Hematopoietic multipotent progenitor cell treated with erythropoietin and hydrocortisone succinate and interleukin-3 and kit ligand, for 17 days (in vitro differentiated cells): ENCODE measurements at regions not wholly inside any gene's neighbourhood (a gene's known extent, or its start where the extent isn't known, plus 50 kb on each side); places are given as distances from the start of the nearest gene placed in this dataset.

Source experiments
- DNase-seq: peaks from one replicate; pipeline ENCODE4 v3.0.0-alpha.2; 2015; ENCODE audit warnings: low spot score

GRCh38 chr13:39938596-39938995, 283.1 kb downstream of the COG6 start:
- DNase-seq = no peak

DNA sequence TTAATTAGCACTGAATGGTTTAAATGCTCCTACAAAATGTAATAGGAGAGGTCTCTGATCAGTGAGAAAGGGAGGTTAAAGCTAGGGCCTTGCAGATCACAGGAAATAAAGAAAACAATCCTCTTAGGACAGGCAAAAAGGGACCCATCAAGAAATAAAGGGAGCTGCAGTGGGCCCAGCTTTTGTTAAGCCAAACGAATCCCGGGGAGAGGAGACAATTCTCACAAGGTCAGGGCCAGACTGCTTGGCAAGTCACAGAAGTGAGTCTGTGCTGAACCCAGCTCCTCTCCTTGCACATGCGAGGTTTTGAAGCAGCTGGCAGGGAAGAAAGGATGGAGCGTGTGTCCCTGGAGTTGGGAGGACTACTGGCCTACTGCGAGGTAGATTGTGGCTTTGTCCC, 285.8 kb downstream of the COG6 start:
- DNase-seq = no peak

GRCh38 chr13:39941911-39942551, 286.6 kb downstream of the COG6 start:
- DNase-seq = no peak

GRCh38 chr13:39942552-39943273, 287.3 kb downstream of the COG6 start:
- DNase-seq = peak; percentile 40

GRCh38 chr13:39943711-39944110, 288.2 kb downstream of the COG6 start:
- DNase-seq = no peak

GRCh38 chr13:39945226-39945625, 289.8 kb downstream of the COG6 start:
- DNase-seq = no peak

DNA sequence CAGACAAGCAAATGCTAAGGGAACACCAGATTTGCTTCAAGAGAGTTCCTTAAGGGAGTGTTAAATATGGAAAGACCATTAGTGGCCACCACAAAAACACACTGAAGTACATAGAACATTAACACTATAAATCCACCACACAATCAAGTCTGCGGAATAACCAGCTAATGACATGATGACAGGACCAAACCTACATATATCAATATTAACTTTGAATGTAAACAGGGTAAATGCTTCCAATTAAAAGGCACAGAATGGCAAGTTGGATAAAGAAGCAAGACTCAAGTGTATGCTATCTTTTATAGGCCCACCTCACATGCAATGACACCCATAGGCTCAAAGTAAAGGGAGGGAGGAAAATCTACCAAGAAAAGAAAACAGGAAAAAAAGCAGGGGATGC, 291.3 kb downstream of the COG6 start:
- no peak for DNase-seq

DNA sequence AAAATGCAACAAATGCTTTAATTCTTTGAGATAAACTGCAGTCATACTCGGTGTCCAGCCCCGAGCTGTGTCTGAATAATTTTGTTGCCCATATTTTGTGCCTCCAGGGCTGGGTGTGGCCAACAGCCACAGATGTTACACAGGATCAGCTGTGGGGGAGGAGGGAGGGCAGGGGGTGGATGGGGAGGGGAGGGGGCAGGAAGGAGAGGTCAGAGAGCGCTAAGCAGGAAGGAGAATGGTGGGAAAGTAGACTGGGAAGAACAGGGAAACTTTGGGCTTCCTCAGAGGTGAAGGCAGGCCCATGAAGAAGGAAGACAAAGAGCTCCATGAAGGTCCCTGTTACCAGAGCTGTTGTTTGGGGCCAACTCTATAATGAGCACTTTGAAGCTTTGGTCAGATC, 295.8 kb downstream of the COG6 start:
- DNase-seq = no peak

- no peak for DNase-seq
Observed at GRCh38 chr13:39952249-39953233, 297.1 kb downstream of the COG6 start.

DNA sequence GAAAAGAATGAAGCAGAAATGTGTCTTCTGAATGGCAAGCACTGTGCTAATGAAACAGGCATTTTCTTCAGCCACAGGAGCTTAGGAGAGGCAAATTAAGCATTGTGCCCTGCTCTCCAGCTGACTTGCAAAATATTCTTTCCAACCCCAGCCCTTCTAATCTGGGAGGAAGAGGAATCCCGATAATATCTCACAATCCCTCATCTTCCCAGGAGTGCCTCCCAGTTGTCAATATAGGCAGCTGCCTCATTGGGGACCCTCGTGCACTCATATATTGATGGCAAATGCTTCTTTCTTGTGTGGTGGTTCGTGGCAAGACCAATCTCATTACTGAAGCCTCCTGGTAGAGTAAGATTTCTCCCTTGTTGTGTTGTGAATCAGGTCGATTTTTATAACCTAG, 299.0 kb downstream of the COG6 start:
- no peak for DNase-seq

GRCh38 chr13:39955560-39955959, 300.1 kb downstream of the COG6 start:
- no peak for DNase-seq

DNA sequence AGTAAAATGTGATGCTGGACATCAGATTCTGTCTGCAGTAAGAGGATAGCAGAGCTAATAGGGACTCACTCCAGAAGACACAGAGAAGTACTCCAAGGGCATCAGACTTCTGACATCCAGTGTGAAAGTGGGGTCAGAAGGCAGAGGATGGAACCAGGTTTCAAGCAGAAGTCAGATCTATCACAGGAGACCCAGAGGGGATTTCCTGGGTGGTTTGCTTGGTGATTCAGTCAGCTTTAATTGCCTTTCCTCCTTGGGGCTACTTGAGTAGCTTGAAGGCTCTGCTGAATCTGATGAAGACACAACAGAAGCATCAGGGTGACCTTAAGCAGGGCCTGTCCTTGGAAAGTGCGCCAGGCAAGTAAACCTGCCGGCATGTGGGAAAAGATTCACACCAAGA, 300.6 kb downstream of the COG6 start:
- no peak for DNase-seq

DNA sequence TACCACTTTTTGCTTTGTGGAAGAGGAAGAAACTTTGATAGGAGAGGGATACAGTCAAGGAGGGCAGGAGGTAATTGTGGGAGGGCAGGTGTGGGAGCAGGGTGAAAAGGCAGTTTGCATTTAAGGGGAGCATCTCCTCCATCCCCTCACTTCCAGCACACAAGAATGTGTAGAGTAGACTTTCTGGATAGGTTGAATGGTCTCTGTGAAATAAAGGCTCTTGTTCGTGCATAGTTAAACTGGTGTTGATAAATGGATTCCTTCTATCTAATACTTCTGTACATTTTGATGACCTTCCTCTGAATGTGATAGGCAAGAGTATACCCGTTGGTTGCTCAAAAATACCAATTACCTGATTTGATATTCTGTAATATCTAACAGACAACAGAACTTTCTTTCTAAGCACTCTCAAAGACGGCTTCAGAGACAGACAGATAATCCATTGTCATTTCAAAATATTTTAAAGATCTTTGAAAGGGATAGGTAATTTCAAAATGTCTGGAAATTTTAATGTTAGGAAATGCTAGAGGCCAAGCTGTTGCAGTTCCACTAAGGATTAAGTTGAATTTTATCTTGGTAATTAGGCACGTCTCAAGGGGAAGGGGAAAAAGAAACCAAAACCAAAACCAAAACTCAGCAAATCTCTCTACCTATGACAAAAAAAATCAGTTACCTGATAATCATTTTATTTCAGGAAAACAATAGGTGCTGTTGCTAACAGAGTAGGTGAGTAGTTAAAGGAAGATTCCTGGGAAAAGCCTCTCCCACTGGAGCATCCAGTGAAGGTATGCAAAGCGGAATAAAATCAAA, 302.6 kb downstream of the COG6 start:
- no peak for DNase-seq

DNA sequence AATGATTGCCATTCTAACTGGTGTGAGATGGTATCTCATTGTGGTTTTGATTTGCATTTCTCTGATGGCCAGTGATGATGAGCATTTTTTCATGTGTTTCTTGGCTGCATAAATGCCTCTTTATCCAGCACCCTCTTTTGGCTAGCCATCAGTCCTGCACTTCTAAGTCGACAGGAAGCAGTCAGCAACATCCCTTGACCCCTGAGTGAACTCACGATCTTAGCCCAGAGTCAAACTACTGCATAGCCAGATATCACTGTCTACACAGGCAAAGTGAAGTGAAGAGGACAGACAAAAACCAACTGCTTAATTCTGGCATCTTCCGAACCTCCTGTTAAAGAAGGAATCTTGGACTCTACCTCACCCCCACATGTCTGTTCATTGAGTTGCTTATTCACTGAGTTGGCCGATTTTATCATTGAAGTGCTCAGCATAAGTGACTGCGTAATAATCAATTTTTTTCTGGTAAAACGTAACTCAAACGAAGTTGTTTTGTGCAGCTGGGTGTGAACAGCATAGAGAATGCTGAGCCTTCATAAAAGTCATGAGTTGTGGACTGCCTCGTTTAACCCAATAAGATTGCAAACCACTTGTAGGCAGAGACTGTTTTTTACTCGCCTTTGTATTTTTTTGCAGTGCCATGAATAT, 304.2 kb downstream of the COG6 start:
- no peak for DNase-seq

DNA sequence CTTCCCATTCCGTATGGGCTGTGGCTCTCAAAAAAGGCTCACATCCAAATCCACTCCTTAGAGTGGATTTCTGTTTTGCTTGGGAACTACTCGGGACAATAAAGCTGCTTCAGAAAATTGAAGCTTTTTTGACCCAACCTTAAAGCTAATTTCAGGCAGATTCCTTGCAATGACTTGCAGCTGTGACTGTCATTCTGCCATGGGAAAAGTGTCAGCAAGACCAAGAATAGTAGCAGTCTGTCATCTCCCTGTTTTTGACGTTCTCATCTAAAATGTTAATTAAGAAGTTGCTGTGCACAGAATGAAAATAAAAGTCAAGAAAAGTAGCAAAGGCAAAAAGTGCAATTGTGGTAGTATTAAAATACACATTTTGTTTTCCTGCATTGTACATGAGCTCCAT, 304.7 kb downstream of the COG6 start:
- no peak for DNase-seq

DNA sequence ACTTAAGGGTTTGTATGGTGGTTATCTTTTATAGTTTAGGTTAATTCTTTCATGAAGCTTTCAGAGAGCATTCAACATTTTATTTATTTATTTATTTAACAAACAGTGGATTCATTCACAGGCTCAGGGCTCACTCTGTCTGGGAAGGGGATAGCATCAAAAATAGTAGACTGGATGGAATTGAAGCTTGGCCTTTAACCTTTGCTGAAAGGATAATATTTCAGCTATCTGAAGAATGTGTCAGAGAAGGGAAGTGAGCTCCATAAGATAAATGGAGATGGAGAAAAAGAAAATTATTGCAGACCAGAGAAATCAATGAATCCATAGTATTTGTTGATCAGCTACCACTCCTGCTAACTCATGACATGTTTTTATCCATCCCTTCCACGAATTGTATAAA, 305.6 kb downstream of the COG6 start:
- DNase-seq = no peak

- no peak for DNase-seq
Observed at GRCh38 chr13:39963612-39964011, 308.1 kb downstream of the COG6 start.

GRCh38 chr13:39965309-39965708, 309.8 kb downstream of the COG6 start:
- no peak for DNase-seq

DNA sequence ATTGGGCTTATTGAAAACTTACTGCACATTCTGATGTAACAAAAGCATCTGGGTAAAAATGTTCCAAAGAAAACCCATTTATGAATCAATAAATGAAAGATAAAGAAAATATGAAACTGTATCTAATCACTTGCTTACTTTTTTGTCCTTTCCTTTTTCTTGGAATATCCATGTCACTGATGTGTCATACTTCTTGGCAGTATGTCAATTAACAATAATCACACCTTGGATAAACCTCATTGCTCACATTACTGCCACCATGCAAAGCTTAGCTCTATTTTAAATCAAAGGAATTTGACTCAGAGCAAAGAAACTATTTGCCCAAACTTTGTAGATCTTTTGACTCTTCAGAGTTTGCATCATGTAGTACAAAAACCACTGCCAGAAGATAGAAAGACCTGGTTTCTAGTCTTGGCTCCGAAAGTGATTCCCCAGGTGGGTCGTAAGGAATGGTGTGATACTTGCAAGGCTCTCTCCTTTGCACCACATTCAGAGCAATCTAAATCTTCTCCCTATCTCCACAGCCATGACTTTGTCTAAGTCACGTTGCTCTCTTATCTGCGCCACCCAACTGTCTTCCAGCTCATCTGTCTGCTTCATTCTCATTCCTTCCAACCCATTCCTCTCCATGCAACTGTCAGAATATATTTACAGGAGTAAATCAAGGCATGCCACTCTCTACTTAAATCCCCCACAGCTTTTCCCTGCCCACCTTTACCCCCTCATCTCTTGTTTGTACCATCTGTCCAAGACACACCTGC, 311.9 kb downstream of the COG6 start:
- DNase-seq = no peak

DNA sequence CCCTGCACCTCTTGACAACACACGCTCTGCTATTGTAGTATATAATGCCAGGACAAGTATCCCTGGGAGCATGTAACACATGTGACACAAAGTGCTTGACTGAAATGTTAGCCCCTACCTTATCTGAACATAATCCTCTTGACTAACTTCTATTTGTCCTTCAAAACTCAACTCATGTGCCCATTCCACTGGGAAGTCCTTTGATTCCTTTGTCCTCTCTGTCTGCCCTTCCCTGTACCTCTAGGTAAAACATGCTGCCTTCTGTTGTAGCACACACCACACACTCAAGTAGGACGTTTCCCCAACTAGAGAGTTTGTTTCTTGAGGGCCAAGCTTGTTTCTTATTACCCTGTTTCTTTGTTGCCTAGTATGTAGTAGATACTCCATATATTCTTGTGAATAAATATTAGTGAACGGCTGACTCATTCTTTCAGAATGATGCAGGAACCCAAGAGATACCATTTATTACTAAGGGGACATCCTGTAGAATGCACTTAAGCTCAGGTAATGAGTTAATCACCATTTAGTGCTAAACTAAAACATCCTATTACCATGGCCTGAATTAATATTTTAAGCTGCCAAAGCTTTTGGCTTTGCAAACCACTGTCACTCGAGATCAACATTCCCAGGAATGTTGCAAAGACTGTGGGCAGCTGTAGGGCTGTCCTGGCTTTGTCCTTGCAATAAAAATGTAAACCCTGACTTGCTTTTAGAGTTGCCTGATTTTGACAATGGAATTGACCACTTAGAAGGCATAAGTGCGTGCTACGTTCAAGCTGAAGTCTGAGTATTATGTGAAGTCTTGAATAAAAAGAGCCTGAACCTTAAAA, 313.4 kb downstream of the COG6 start:
- no peak for DNase-seq
